Ovary (tissue), 1 donor: ENCODE measurements at regions not wholly inside any gene's neighbourhood (a gene's known extent, or its start where the extent isn't known, plus 50 kb on each side); places are given as distances from the start of the nearest gene placed in this dataset.

Experiments used
- EP300 ChIP-seq: sonication (generic); formaldehyde crosslinking; IDR thresholded peaks from one replicate; pipeline ENCODE4 v1.6.1; 2017; ENCODE audit warnings: antibody characterized with exemption
- POLR2A ChIP-seq: fragments of 450-650 bp; IDR thresholded peaks from one replicate; pipeline ENCODE4 v1.6.1; 2017; ENCODE audit warnings: antibody characterized with exemption, mild to moderate bottlenecking, moderate library complexity

DNA sequence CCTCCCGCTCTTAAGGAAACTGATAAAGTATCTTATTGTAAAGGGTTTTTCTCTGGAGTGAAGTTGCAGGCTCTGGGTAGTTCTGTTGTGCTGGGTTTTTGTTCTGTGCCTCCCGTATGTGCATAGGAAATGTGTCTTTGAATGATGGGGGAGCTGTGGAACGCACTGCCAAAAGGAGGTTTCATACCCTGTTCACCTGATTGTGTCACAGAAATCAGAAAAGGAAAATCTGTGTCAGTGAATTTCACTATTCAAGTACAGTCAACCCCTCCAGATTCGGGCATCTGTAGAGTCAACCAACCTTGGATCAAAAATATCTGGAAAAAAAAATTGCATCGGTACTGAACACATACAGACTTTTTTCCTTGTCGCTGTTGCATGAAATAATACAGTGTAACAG is 127.8 kb downstream of the MRPL57 start:
- TF ChIP-seq EP300, result no peak
- TF ChIP-seq POLR2A, result no peak
